GM23338 (cell line): ENCODE measurements at regions not wholly inside any gene's neighbourhood (a gene's known extent, or its start where the extent isn't known, plus 50 kb on each side); places are given as distances from the start of the nearest gene placed in this dataset.

Experiments used
- ATAC-seq: fragments of 200-7000 bp; cut with Tn5 transposase; 3 replicates; pipeline ENCODE4 v1.9.1; 2020
- DNase-seq: peaks from one replicate; pipeline ENCODE4 v3.0.0-alpha.2; 2015; ENCODE audit warnings: low spot score
- H2AFZ ChIP-seq: fragments of 200-600 bp; sonication (generic); 2 replicates; pipeline ENCODE4 v1.8.0; 2016; ENCODE audit warnings: antibody characterized with exemption, mild to moderate bottlenecking, moderate library complexity
- H3F3A ChIP-seq: fragments of 200-600 bp; sonication (generic); replicated peaks from 2 replicates; pipeline ENCODE4 v1.8.0; 2017; ENCODE audit warnings: antibody characterized with exemption, mixed run types, low read depth
- H3K27ac ChIP-seq: fragments of 200-600 bp; sonication (generic); 2 replicates; pipeline ENCODE4 v1.6.1; 2016; ENCODE audit warnings: low read depth
- H3K27me3 ChIP-seq: fragments of 200-600 bp; sonication (generic); 2 replicates; pipeline ENCODE4 v1.8.0; 2016; ENCODE audit warnings: mild to moderate bottlenecking, mixed run types, moderate library complexity; ENCODE audit not compliant: insufficient read depth
- H3K36me3 ChIP-seq: fragments of 200-600 bp; sonication (generic); 2 replicates; pipeline ENCODE4 v1.8.0; 2016; ENCODE audit warnings: mild to moderate bottlenecking; ENCODE audit not compliant: insufficient read depth
- H3K4me1 ChIP-seq: fragments of 200-600 bp; sonication (generic); 2 replicates; pipeline ENCODE4 v1.8.0; 2016; ENCODE audit warnings: mild to moderate bottlenecking, moderate library complexity; ENCODE audit not compliant: insufficient read depth
- H3K4me2 ChIP-seq: fragments of 200-600 bp; sonication (generic); 2 replicates; pipeline ENCODE4 v1.7.1; 2017; ENCODE audit warnings: mixed run types
- H3K4me3 ChIP-seq: fragments of 200-600 bp; sonication (generic); 2 replicates; pipeline ENCODE4 v1.6.1; 2016; ENCODE audit warnings: mixed run types
- H3K79me2 ChIP-seq: fragments of 200-600 bp; sonication (generic); replicated peaks from 2 replicates; pipeline ENCODE4 v1.8.0; 2017; ENCODE audit warnings: mild to moderate bottlenecking; ENCODE audit not compliant: insufficient read depth
- H3K9me2 ChIP-seq: fragments of 200-600 bp; sonication (generic); 2 replicates; pipeline ENCODE4 v1.8.0; 2017; ENCODE audit not compliant: insufficient read depth
- H4K20me1 ChIP-seq: fragments of 200-600 bp; sonication (generic); replicated peaks from 2 replicates; pipeline ENCODE4 v1.8.0; 2017; ENCODE audit warnings: mild to moderate bottlenecking; ENCODE audit not compliant: insufficient read depth
- H3K27ac Mint-ChIP-seq: 2 replicates; pipeline ENCODE4 v1.8.0; 2020; ENCODE audit warnings: inconsistent platforms, mild to moderate bottlenecking, moderate library complexity, mixed read lengths
- H3K27me3 Mint-ChIP-seq: 3 replicates; pipeline ENCODE4 v1.8.0; 2022; ENCODE audit warnings: low read depth, mild to moderate bottlenecking, moderate library complexity, mixed read lengths, inconsistent platforms; ENCODE audit not compliant: insufficient read depth, poor library complexity
- H3K36me3 Mint-ChIP-seq: 3 replicates; pipeline ENCODE4 v1.8.0; 2021; ENCODE audit warnings: low read depth, mild to moderate bottlenecking, inconsistent platforms, moderate library complexity, mixed read lengths
- H3K4me1 Mint-ChIP-seq: 3 replicates; pipeline ENCODE4 v1.8.0; 2020; ENCODE audit warnings: mild to moderate bottlenecking, inconsistent platforms, mixed read lengths
- H3K4me3 Mint-ChIP-seq: 3 replicates; pipeline ENCODE4 v1.8.0; 2021; ENCODE audit warnings: moderate library complexity, mild to moderate bottlenecking, inconsistent platforms, mixed read lengths
- H3K9me3 Mint-ChIP-seq: 3 replicates; pipeline ENCODE4 v1.8.0; 2020; ENCODE audit warnings: moderate library complexity, mild to moderate bottlenecking, inconsistent platforms, mixed read lengths
- CREB1 ChIP-seq: fragments of 250-450 bp; sonication (Bioruptor Pico); IDR thresholded peaks from 2 replicates; pipeline ENCODE4 v1.5.0; 2020; ENCODE audit warnings: low read depth, mild to moderate bottlenecking, moderate library complexity
- CTCF ChIP-seq, 2 experiments: fragments of 200-600 bp in 1 of 2; sonication (generic) in 1 of 2; conservative IDR thresholded peaks; 2 replicates each; pipeline versions ENCODE4 v1.5.1 to v1.6.1; 2016 to 2017; ENCODE audit warnings: antibody characterized with exemption in 2 of 2, low read depth in 2 of 2, mild to moderate bottlenecking in 2 of 2, moderate library complexity in 1 of 2
- ETS1 ChIP-seq: IDR thresholded peaks from 2 replicates; pipeline ENCODE4 v1.6.1; 2016; ENCODE audit warnings: antibody characterized with exemption
- EZH2 ChIP-seq: fragments of 200-600 bp; sonication (generic); IDR thresholded peaks from one replicate; pipeline ENCODE4 v1.8.0; 2017; ENCODE audit warnings: antibody characterized with exemption, mild to moderate bottlenecking, low read depth; ENCODE audit not compliant: unreplicated experiment
- JUNB ChIP-seq: IDR thresholded peaks from one replicate; pipeline ENCODE4 v1.6.1; 2016; ENCODE audit warnings: antibody characterized with exemption; ENCODE audit not compliant: unreplicated experiment
- NANOG ChIP-seq: IDR thresholded peaks from 2 replicates; pipeline ENCODE4 v1.6.1; 2016; ENCODE audit warnings: antibody characterized with exemption, borderline replicate concordance
- POLR2AphosphoS5 ChIP-seq: IDR thresholded peaks from 2 replicates; pipeline ENCODE4 v1.6.1; 2016; ENCODE audit warnings: antibody characterized with exemption, low read depth
- STAT1 ChIP-seq: IDR thresholded peaks from one replicate; pipeline ENCODE4 v1.6.1; 2016; ENCODE audit warnings: antibody characterized with exemption; ENCODE audit not compliant: unreplicated experiment
- ZNF114 ChIP-seq: fragments of 250-450 bp; sonication (Bioruptor Pico); IDR thresholded peaks from 2 replicates; pipeline ENCODE4 v1.5.0; 2020; ENCODE audit warnings: mild to moderate bottlenecking, moderate library complexity
- ZNF331 ChIP-seq: fragments of 250-450 bp; sonication (Bioruptor Pico); IDR thresholded peaks from 2 replicates; pipeline ENCODE4 v1.5.0; 2020; ENCODE audit warnings: low read depth, mild to moderate bottlenecking, moderate library complexity
- TF ChIP-seq, protein P1 (sequence below): IDR thresholded peaks from one replicate; pipeline ENCODE4 v1.6.1; 2018; ENCODE audit warnings: antibody characterized with exemption; ENCODE audit not compliant: unreplicated experiment

DNA sequence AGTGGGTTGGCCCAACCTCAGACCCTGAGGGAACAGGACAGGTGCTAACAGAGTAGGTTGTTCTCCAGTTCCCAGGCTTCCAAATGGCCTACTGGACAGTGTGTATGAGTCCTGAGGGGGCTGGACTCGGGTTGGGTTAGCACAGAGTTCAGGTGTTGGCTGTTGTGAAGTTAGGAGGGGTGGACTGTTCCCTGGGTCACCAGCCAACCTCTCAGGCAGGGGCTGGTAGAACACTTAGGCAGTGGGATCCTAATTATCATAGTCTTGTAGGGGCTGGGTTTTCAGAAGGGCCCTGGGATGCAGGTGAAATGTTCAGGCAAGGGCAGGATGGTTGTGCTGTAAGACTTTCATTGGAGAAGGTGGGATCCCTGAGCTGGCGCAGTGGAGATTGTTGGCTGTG, 293.0 kb downstream of the ZWINT start:
- no peaks in the 10 kb centered on the region for H3K27me3 Mint-ChIP-seq
- H2AFZ ChIP-seq: no peak overlapping the region
- no peaks in the 10 kb centered on the region for H3K4me1 Mint-ChIP-seq
- no peak overlapping the region for H3K4me3 Mint-ChIP-seq
- no peaks in the 10 kb centered on the region for H3K27me3 ChIP-seq
- H3K36me3 ChIP-seq: no peaks in the 10 kb centered on the region
- DNase-seq (no peak), ATAC-seq (no peak)
- no peak overlapping the region for H3K27ac Mint-ChIP-seq
- no peaks in the 10 kb centered on the region for H3K36me3 Mint-ChIP-seq
- no peak overlapping the region for H3K27ac ChIP-seq
- H3K9me2 ChIP-seq: no peaks in the 10 kb centered on the region; the same call in none of the 2 replicates
- H4K20me1 ChIP-seq: no peaks in the 10 kb centered on the region
- H3K4me2 ChIP-seq: no peak overlapping the region
- no peaks in the 10 kb centered on the region; the same call in 2 of the 3 replicates for H3K9me3 Mint-ChIP-seq
- no peaks in the 10 kb centered on the region for H3K79me2 ChIP-seq
- no peaks in the 10 kb centered on the region for H3F3A ChIP-seq
- TF ChIP-seq ETS1 (no peak), STAT1 (no peak), NANOG (no peak), CREB1 (CRISPR knock-in tag) (no peak), EZH2 (no peak), JUNB (no peak), CTCF (conservative IDR thresholded peaks at IDR 0.05; ENCODE audit: low read depth in 2 of 2) (no peak), POLR2AphosphoS5 (no peak), ZNF114 (no peak), ZNF331 (CRISPR knock-in tag) (no peak)
- TF ChIP-seq, protein P1, sequence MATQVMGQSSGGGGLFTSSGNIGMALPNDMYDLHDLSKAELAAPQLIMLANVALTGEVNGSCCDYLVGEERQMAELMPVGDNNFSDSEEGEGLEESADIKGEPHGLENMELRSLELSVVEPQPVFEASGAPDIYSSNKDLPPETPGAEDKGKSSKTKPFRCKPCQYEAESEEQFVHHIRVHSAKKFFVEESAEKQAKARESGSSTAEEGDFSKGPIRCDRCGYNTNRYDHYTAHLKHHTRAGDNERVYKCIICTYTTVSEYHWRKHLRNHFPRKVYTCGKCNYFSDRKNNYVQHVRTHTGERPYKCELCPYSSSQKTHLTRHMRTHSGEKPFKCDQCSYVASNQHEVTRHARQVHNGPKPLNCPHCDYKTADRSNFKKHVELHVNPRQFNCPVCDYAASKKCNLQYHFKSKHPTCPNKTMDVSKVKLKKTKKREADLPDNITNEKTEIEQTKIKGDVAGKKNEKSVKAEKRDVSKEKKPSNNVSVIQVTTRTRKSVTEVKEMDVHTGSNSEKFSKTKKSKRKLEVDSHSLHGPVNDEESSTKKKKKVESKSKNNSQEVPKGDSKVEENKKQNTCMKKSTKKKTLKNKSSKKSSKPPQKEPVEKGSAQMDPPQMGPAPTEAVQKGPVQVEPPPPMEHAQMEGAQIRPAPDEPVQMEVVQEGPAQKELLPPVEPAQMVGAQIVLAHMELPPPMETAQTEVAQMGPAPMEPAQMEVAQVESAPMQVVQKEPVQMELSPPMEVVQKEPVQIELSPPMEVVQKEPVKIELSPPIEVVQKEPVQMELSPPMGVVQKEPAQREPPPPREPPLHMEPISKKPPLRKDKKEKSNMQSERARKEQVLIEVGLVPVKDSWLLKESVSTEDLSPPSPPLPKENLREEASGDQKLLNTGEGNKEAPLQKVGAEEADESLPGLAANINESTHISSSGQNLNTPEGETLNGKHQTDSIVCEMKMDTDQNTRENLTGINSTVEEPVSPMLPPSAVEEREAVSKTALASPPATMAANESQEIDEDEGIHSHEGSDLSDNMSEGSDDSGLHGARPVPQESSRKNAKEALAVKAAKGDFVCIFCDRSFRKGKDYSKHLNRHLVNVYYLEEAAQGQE: no peak
- H3K4me3 ChIP-seq: no peak overlapping the region
- no peaks in the 10 kb centered on the region for H3K4me1 ChIP-seq
